ENCODE measurements at regions not wholly inside any gene's neighbourhood (a gene's known extent, or its start where the extent isn't known, plus 50 kb on each side); places are given as distances from the start of the nearest gene placed in this dataset.

DNA sequence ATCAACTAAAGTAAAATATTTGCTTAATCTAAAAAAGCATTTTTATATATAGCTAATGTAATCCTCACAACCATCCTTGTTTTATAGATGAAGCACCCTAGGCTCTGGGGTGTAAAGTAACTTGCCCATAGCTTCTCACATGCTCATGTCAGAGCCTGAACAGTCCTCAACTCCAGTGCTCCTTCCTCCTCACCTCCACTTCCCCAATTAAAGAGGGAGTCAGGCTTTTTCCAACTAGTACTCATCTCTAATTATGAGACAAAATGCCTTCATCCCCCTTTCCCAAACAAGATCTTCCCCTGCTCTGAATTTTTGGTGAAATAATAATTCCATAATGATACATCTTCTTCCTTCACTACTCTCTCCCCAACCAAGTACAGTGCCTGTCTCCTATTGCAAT is 290.8 kb upstream of the PRDM1 start:
- Histone ChIP-seq H3K4me3 (replicated peaks in 1 of 3; ENCODE audit: insufficient read depth in 1 of 3, low read depth in 2 of 3, low read length in 3 of 3) (no peak overlapping the region), H3K79me2 (ENCODE audit: insufficient read depth, low read length) (no peaks in the 10 kb centered on the region), H3K27ac (ENCODE audit: extremely low read length, insufficient read depth, low read length) (no peak overlapping the region), H3K4me1 (ENCODE audit: insufficient read depth, low read length) (peaks cover 18% of the 10 kb centered on the region; the same call in 1 of the 2 replicates), H3K27me3 (ENCODE audit: control insufficient read depth in 1 of 2, insufficient read depth in 2 of 2, low read length in 2 of 2) (no peaks in the 10 kb centered on the region), H3K36me3 (replicated peaks in 1 of 2; ENCODE audit: control insufficient read depth in 1 of 2, insufficient read depth in 2 of 2, low read length in 2 of 2) (no peaks in the 10 kb centered on the region), H2AFZ (ENCODE audit: low read length) (no peak overlapping the region), H4K20me1 (ENCODE audit: insufficient read depth, low read length) (no peaks in the 10 kb centered on the region), H3K9ac (ENCODE audit: insufficient read depth, low read depth, low read length) (no peak overlapping the region), H3K4me2 (ENCODE audit: low read depth, low read length) (no peak overlapping the region), H3K9me3 (ENCODE audit: low read length) (no peaks in the 10 kb centered on the region)
- no peak for DNase-seq (ENCODE audit: low spot score)
- no peak for TF ChIP-seq NFE2L2 (IDR thresholded peaks at IDR 0.05; ENCODE audit: low read length)
- TF ChIP-seq ARNT2 (CRISPR knock-in tag; IDR thresholded peaks at IDR 0.05; ENCODE audit: low read depth), result no peak
- TF ChIP-seq PAX8 (CRISPR knock-in tag; IDR thresholded peaks at IDR 0.05; ENCODE audit: borderline replicate concordance), result no peak
- no peak for TF ChIP-seq HHEX (CRISPR knock-in tag; IDR thresholded peaks at IDR 0.05)
- TF ChIP-seq KAT2B (IDR thresholded peaks at IDR 0.05; ENCODE audit: borderline replicate concordance, low read depth, low read length), result no peak
- no peak for TF ChIP-seq ZNF615 (CRISPR knock-in tag; IDR thresholded peaks at IDR 0.05; ENCODE audit: borderline replicate concordance)
- no peak for TF ChIP-seq TEAD3 (CRISPR knock-in tag; optimal IDR thresholded peaks at IDR 0.05; ENCODE audit: borderline replicate concordance)
- no peak for TF ChIP-seq HNF4A (CRISPR knock-in tag; IDR thresholded peaks at IDR 0.05)
- no peak for TF ChIP-seq ZIK1 (CRISPR knock-in tag; IDR thresholded peaks at IDR 0.05; ENCODE audit: borderline replicate concordance, low read depth)
- TF ChIP-seq MIER2 (CRISPR knock-in tag; IDR thresholded peaks at IDR 0.05), result no peak
- TF ChIP-seq CAMTA2 (CRISPR knock-in tag; IDR thresholded peaks at IDR 0.05; ENCODE audit: borderline replicate concordance), result no peak
- TF ChIP-seq, protein P1, sequence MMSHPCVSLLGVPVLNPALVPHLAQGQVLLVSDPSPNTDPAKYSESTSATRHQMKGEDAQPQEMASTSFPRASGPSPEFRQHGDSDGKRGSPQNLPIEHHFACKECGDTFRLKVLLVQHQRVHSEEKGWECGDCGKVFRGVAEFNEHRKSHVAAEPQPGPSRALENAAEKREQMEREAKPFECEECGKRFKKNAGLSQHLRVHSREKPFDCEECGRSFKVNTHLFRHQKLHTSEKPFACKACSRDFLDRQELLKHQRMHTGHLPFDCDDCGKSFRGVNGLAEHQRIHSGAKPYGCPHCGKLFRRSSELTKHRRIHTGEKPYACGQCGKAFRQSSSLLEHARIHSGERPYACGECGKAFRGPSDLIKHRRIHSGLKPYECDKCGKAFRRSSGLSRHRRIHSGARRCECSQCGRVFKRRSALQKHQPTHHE (CRISPR knock-in tag; IDR thresholded peaks at IDR 0.05; ENCODE audit: borderline replicate concordance), result no peak
- TF ChIP-seq RCOR2 (CRISPR knock-in tag; IDR thresholded peaks at IDR 0.05), result no peak
- TF ChIP-seq, protein P2, sequence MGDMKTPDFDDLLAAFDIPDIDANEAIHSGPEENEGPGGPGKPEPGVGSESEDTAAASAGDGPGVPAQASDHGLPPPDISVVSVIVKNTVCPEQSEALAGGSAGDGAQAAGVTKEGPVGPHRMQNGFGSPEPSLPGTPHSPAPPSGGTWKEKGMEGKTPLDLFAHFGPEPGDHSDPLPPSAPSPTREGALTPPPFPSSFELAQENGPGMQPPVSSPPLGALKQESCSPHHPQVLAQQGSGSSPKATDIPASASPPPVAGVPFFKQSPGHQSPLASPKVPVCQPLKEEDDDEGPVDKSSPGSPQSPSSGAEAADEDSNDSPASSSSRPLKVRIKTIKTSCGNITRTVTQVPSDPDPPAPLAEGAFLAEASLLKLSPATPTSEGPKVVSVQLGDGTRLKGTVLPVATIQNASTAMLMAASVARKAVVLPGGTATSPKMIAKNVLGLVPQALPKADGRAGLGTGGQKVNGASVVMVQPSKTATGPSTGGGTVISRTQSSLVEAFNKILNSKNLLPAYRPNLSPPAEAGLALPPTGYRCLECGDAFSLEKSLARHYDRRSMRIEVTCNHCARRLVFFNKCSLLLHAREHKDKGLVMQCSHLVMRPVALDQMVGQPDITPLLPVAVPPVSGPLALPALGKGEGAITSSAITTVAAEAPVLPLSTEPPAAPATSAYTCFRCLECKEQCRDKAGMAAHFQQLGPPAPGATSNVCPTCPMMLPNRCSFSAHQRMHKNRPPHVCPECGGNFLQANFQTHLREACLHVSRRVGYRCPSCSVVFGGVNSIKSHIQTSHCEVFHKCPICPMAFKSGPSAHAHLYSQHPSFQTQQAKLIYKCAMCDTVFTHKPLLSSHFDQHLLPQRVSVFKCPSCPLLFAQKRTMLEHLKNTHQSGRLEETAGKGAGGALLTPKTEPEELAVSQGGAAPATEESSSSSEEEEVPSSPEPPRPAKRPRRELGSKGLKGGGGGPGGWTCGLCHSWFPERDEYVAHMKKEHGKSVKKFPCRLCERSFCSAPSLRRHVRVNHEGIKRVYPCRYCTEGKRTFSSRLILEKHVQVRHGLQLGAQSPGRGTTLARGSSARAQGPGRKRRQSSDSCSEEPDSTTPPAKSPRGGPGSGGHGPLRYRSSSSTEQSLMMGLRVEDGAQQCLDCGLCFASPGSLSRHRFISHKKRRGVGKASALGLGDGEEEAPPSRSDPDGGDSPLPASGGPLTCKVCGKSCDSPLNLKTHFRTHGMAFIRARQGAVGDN (CRISPR knock-in tag; IDR thresholded peaks at IDR 0.05), result no peak
- TF ChIP-seq, protein P3, sequence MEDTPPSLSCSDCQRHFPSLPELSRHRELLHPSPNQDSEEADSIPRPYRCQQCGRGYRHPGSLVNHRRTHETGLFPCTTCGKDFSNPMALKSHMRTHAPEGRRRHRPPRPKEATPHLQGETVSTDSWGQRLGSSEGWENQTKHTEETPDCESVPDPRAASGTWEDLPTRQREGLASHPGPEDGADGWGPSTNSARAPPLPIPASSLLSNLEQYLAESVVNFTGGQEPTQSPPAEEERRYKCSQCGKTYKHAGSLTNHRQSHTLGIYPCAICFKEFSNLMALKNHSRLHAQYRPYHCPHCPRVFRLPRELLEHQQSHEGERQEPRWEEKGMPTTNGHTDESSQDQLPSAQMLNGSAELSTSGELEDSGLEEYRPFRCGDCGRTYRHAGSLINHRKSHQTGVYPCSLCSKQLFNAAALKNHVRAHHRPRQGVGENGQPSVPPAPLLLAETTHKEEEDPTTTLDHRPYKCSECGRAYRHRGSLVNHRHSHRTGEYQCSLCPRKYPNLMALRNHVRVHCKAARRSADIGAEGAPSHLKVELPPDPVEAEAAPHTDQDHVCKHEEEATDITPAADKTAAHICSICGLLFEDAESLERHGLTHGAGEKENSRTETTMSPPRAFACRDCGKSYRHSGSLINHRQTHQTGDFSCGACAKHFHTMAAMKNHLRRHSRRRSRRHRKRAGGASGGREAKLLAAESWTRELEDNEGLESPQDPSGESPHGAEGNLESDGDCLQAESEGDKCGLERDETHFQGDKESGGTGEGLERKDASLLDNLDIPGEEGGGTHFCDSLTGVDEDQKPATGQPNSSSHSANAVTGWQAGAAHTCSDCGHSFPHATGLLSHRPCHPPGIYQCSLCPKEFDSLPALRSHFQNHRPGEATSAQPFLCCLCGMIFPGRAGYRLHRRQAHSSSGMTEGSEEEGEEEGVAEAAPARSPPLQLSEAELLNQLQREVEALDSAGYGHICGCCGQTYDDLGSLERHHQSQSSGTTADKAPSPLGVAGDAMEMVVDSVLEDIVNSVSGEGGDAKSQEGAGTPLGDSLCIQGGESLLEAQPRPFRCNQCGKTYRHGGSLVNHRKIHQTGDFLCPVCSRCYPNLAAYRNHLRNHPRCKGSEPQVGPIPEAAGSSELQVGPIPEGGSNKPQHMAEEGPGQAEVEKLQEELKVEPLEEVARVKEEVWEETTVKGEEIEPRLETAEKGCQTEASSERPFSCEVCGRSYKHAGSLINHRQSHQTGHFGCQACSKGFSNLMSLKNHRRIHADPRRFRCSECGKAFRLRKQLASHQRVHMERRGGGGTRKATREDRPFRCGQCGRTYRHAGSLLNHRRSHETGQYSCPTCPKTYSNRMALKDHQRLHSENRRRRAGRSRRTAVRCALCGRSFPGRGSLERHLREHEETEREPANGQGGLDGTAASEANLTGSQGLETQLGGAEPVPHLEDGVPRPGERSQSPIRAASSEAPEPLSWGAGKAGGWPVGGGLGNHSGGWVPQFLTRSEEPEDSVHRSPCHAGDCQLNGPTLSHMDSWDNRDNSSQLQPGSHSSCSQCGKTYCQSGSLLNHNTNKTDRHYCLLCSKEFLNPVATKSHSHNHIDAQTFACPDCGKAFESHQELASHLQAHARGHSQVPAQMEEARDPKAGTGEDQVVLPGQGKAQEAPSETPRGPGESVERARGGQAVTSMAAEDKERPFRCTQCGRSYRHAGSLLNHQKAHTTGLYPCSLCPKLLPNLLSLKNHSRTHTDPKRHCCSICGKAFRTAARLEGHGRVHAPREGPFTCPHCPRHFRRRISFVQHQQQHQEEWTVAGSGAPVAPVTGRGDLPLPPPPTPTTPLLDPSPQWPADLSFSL (CRISPR knock-in tag; IDR thresholded peaks at IDR 0.05), result no peak
- TF ChIP-seq PITX1 (CRISPR knock-in tag; IDR thresholded peaks at IDR 0.05), result no peak
- CTCF ChIA-PET (ENCODE audit: low intra/inter-chr PET ratio, low total read pairs), result no interaction called here
- BruUV-seq (replicated peaks), result no TSS peak
- intact Hi-C loops (cut with micrococcal nuclease; ENCODE audit: unreplicated experiment) (no loop called here), in situ Hi-C loops (cut with HindIII; ENCODE audit: extremely low pct_ligation_motif_present, low pct_unique_long_range_greater_than_20kb) (no loop called here)
- ATAC-seq, result no peak
- FAIRE-seq, result no peak
- POLR2A ChIA-PET, result no interaction called here
